Trophoblast cell (in vitro differentiated cells and primary cell): ENCODE measurements at regions not wholly inside any gene's neighbourhood (a gene's known extent, or its start where the extent isn't known, plus 50 kb on each side); places are given as distances from the start of the nearest gene placed in this dataset.

Experiments used
- DNase-seq, 2 donors: peaks; one replicate each; pipeline ENCODE4 v3.0.0-alpha.2; 2016
- H2AFZ ChIP-seq: 2 replicates; pipeline ENCODE4 v1.6.1; 2013; ENCODE audit warnings: low read length, moderate library complexity, mild to moderate bottlenecking; ENCODE audit not compliant: insufficient read depth, poor library complexity
- H2AK5ac ChIP-seq: 2 replicates; pipeline ENCODE4 v1.6.1; 2013; ENCODE audit warnings: mild to moderate bottlenecking, low read length
- H2BK120ac ChIP-seq: 2 replicates; pipeline ENCODE4 v1.6.1; 2013; ENCODE audit warnings: low read length, mild to moderate bottlenecking, moderate library complexity; ENCODE audit not compliant: insufficient read depth, poor library complexity
- H2BK12ac ChIP-seq: 2 replicates; pipeline ENCODE4 v1.6.1; 2013; ENCODE audit warnings: mild to moderate bottlenecking, low read length, moderate library complexity
- H2BK5ac ChIP-seq: 2 replicates; pipeline ENCODE4 v1.6.1; 2013; ENCODE audit warnings: low read length, low read depth, moderate library complexity, mild to moderate bottlenecking; ENCODE audit not compliant: poor library complexity
- H3K14ac ChIP-seq: 2 replicates; pipeline ENCODE4 v1.6.1; 2013; ENCODE audit warnings: mild to moderate bottlenecking, low read length
- H3K18ac ChIP-seq: 2 replicates; pipeline ENCODE4 v1.6.1; 2013; ENCODE audit warnings: mild to moderate bottlenecking, low read length
- H3K23ac ChIP-seq: 2 replicates; pipeline ENCODE4 v1.6.1; 2013; ENCODE audit warnings: low read length
- H3K27ac ChIP-seq: 2 replicates; pipeline ENCODE4 v1.5.1; 2013; ENCODE audit warnings: low read depth, mild to moderate bottlenecking, inconsistent platforms, low read length, moderate library complexity
- H3K27me3 ChIP-seq: 2 replicates; pipeline ENCODE4 v1.6.1; 2013; ENCODE audit warnings: inconsistent platforms, mild to moderate bottlenecking, low read length, moderate library complexity; ENCODE audit not compliant: insufficient read depth
- H3K36me3 ChIP-seq, 2 experiments: 1 replicate in 1 of 2; 2 replicates in 1 of 2; pipeline ENCODE4 v1.6.1; 2013; ENCODE audit warnings: low read length in 2 of 2, mild to moderate bottlenecking in 2 of 2, moderate library complexity in 1 of 2; ENCODE audit not compliant: insufficient read depth in 2 of 2, control insufficient read depth in 1 of 2
- H3K4ac ChIP-seq: 2 replicates; pipeline ENCODE4 v1.6.1; 2013; ENCODE audit warnings: low read depth, mild to moderate bottlenecking, low read length, moderate library complexity
- H3K4me1 ChIP-seq, 2 experiments: 1 replicate in 1 of 2; 2 replicates in 1 of 2; pipeline ENCODE4 v1.6.1; 2013; ENCODE audit warnings: low read length in 2 of 2, mild to moderate bottlenecking in 2 of 2, moderate library complexity in 1 of 2; ENCODE audit not compliant: insufficient read depth in 2 of 2, control insufficient read depth in 1 of 2
- H3K4me2 ChIP-seq: 2 replicates; pipeline ENCODE4 v1.6.1; 2013; ENCODE audit warnings: inconsistent platforms, mild to moderate bottlenecking, low read length, moderate library complexity
- H3K4me3 ChIP-seq: 2 replicates; pipeline ENCODE4 v1.5.1; 2013; ENCODE audit warnings: mild to moderate bottlenecking, low read depth, low read length, inconsistent platforms
- H3K79me1 ChIP-seq: one replicate; pipeline ENCODE4 v1.6.1; 2013; ENCODE audit warnings: low read length
- H3K79me2 ChIP-seq: 2 replicates; pipeline ENCODE4 v1.6.1; 2013; ENCODE audit warnings: low read length, mild to moderate bottlenecking; ENCODE audit not compliant: control insufficient read depth, insufficient read depth, poor library complexity
- H3K9ac ChIP-seq: 2 replicates; pipeline ENCODE4 v1.6.1; 2013; ENCODE audit warnings: mild to moderate bottlenecking, low read length
- H3K9me3 ChIP-seq: 2 replicates; pipeline ENCODE4 v1.6.1; 2013; ENCODE audit warnings: low read depth, mild to moderate bottlenecking, control low read depth, inconsistent platforms, low read length; ENCODE audit not compliant: insufficient read depth
- H4K12ac ChIP-seq: 2 replicates; pipeline ENCODE4 v1.6.1; 2013; ENCODE audit warnings: low read depth, mild to moderate bottlenecking, low read length, moderate library complexity
- H4K8ac ChIP-seq: 2 replicates; pipeline ENCODE4 v1.6.1; 2013; ENCODE audit warnings: low read depth, mild to moderate bottlenecking, low read length, moderate library complexity
- H4K91ac ChIP-seq: one replicate; pipeline ENCODE4 v1.6.1; 2013; ENCODE audit warnings: low read depth, mild to moderate bottlenecking, low read length, moderate library complexity
- WGBS: extraction: QIAGEN DNeasy Blood & Tissue Kit; methylation state at CpG from one replicate; pipeline ENCODE4 v1.1.7; 2013; ENCODE audit warnings: missing lambda C conversion rate; ENCODE audit not compliant: insufficient read length, insufficient coverage; ENCODE audit errors: extremely low coverage; 5-methylcytosine and 5-hydroxymethylcytosine counted together

DNA sequence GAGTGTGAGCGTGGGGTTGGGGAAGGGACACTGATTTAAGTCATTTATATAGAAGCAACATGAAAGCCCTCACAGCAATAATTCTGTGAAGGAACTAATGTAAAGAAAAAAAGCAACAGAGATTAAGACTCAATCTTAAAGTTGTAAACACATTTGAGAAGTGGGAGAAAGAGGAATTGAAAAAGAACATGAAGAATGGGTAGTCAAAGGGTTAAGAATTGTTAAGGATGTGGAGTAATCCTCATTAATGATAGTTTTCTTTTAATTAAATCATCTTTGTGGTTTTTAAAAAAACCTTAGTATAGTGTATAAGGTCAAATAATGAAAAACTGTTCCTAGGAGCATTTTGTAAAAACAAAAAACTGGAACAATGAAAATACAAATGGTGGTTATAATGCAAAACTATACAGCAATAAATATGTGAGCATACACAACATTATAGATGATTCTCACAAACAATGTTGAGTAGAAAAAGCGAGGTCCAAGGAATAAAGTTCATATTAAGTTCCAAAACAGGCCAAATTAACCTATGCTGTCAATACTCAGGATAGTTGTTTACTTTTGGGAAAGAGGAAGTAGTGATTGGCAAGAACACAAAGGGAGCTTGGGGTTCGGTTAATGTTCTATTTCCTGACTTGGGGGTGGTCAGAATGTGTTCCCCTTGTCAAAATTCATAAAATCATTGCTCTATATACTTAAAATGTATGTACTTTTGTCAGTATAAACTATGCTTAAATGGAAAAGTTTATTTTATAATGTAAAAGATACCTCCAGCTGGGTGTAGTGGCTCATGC, 120.4 kb upstream of the ATF7IP start:
- H3K79me1 ChIP-seq: peaks cover 13% of the 10 kb centered on the region
- H3K79me2 ChIP-seq: no peaks in the 10 kb centered on the region
- H2BK12ac ChIP-seq: no peak overlapping the region
- H3K18ac ChIP-seq: no peak overlapping the region
- H3K4ac ChIP-seq: no peak overlapping the region
- H4K91ac ChIP-seq: no peak overlapping the region
- no peaks in the 10 kb centered on the region for H3K36me3 ChIP-seq
- no peak overlapping the region for H2AFZ ChIP-seq
- no peak overlapping the region for H4K12ac ChIP-seq
- no CpG with 5 or more reads among the region's 3 CpGs for WGBS
- H3K14ac ChIP-seq: no peak overlapping the region
- H3K27ac ChIP-seq: no peak overlapping the region
- H3K9ac ChIP-seq: no peak overlapping the region
- no peak for DNase-seq
- no peaks in the 10 kb centered on the region for H3K27me3 ChIP-seq
- H4K8ac ChIP-seq: no peak overlapping the region
- H3K9me3 ChIP-seq: peaks cover 9% of the 10 kb centered on the region
- H3K4me3 ChIP-seq: no peak overlapping the region
- no peak overlapping the region for H2BK120ac ChIP-seq
- H2AK5ac ChIP-seq: no peak overlapping the region
- no peak overlapping the region for H3K4me2 ChIP-seq
- H3K23ac ChIP-seq: no peak overlapping the region
- no peak overlapping the region for H2BK5ac ChIP-seq
- H3K4me1 ChIP-seq: peaks cover 4 to 9% of the 10 kb centered on the region in 2 experiments

DNA sequence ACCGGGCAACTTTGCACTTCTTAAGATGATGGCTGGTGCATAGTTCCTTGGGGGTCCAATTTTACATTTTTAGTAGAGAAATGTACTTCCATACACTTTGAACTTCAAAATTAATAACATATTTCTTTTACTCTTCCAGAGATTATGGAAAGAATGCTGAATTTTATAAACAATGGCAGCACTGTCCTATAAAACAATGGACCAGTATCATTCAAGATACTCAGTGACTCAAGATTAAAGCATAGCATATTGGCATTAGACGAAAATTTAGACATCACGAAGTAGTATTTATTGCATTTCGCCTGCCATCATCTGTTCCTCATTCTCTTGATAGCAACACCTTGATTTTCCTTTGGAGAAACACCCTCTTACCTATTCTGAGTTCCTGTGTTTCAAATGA, 118.3 kb upstream of the ATF7IP start:
- DNase-seq: no peak
- Histone ChIP-seq H3K4me2 (no peak overlapping the region), H2BK5ac (no peak overlapping the region), H3K23ac (no peak overlapping the region), H2AFZ (no peak overlapping the region), H4K91ac (no peak overlapping the region), H3K4me3 (no peak overlapping the region), H3K18ac (no peak overlapping the region), H3K9ac (no peak overlapping the region), H2BK120ac (no peak overlapping the region), H2BK12ac (no peak overlapping the region), H2AK5ac (no peak overlapping the region), H3K4ac (no peak overlapping the region), H3K36me3 (no peaks in the 10 kb centered on the region), H3K27me3 (no peaks in the 10 kb centered on the region), H3K79me2 (no peaks in the 10 kb centered on the region), H3K4me1 (peaks cover 0 to 2% of the 10 kb centered on the region in 2 experiments), H3K14ac (no peak overlapping the region), H3K27ac (no peak overlapping the region), H3K79me1 (peaks cover 3% of the 10 kb centered on the region), H4K12ac (no peak overlapping the region), H4K8ac (no peak overlapping the region), H3K9me3 (peaks cover 9% of the 10 kb centered on the region)
- WGBS: no CpG with 5 or more reads among the region's 4 CpGs

- Histone ChIP-seq H2BK5ac (no peak overlapping the region), H3K4me1 (peaks cover 0 to 2% of the 10 kb centered on the region in 2 experiments), H3K14ac (no peak overlapping the region), H3K36me3 (no peaks in the 10 kb centered on the region), H2AK5ac (no peak overlapping the region), H3K18ac (no peak overlapping the region), H4K91ac (no peak overlapping the region), H3K23ac (no peak overlapping the region), H3K4me3 (no peak overlapping the region), H2BK120ac (peak overlapping the region; percentile 60), H3K9ac (no peak overlapping the region), H2AFZ (peak overlapping the region; percentile 63), H3K4me2 (no peak overlapping the region), H4K12ac (no peak overlapping the region), H2BK12ac (peak overlapping the region; percentile 71), H3K9me3 (peaks cover 3% of the 10 kb centered on the region), H3K79me2 (no peaks in the 10 kb centered on the region), H3K27me3 (no peaks in the 10 kb centered on the region), H3K4ac (no peak overlapping the region), H3K27ac (no peak overlapping the region), H3K79me1 (peaks cover under 1% of the 10 kb centered on the region), H4K8ac (peak overlapping the region; percentile 28)
- no CpG with 5 or more reads among the region's 4 CpGs for WGBS
- DNase-seq: no peak
These were observed 116.1 kb upstream of the ATF7IP start for GRCh38 chr12:14249368-14249767.

GRCh38 chr12:14252697-14253096, 112.8 kb upstream of the ATF7IP start:
- peaks cover 0 to 2% of the 10 kb centered on the region in 2 experiments for H3K4me1 ChIP-seq
- H3K79me2 ChIP-seq: no peaks in the 10 kb centered on the region
- no peak overlapping the region for H3K14ac ChIP-seq
- H3K18ac ChIP-seq: no peak overlapping the region
- peaks cover 3% of the 10 kb centered on the region for H3K79me1 ChIP-seq
- no peaks in the 10 kb centered on the region for H3K27me3 ChIP-seq
- no peak overlapping the region for H4K91ac ChIP-seq
- H4K12ac ChIP-seq: no peak overlapping the region
- no peak overlapping the region for H3K23ac ChIP-seq
- no peak overlapping the region for H3K4me2 ChIP-seq
- no peaks in the 10 kb centered on the region for H3K36me3 ChIP-seq
- no peak for DNase-seq
- H3K9me3 ChIP-seq: no peaks in the 10 kb centered on the region
- no peak overlapping the region for H3K27ac ChIP-seq
- no peak overlapping the region for H3K4me3 ChIP-seq
- no peak overlapping the region for H3K4ac ChIP-seq
- no CpG with 5 or more reads among the region's 6 CpGs for WGBS
- H2BK5ac ChIP-seq: no peak overlapping the region
- H4K8ac ChIP-seq: no peak overlapping the region
- H2BK120ac ChIP-seq: no peak overlapping the region
- H3K9ac ChIP-seq: no peak overlapping the region
- no peak overlapping the region for H2BK12ac ChIP-seq
- H2AK5ac ChIP-seq: no peak overlapping the region
- H2AFZ ChIP-seq: no peak overlapping the region
